GM19467 (cell line): ENCODE measurements at regions not wholly inside any gene's neighbourhood (a gene's known extent, or its start where the extent isn't known, plus 50 kb on each side); places are given as distances from the start of the nearest gene placed in this dataset.
"Not testable (repeated sequence)": the region's sequence is repeated elsewhere in the genome, so short reads cannot be mapped to it uniquely, and the experiment has no call there.

ENCODE experiments used
- ATAC-seq: cut with Tn5 transposase; IDR thresholded peaks from one replicate; pipeline ENCODE4 v1.9.1; 2021; ENCODE audit warnings: mild to moderate bottlenecking, moderate library complexity; ENCODE audit not compliant: unreplicated experiment

GRCh38 chr16:59391617-59392364 is 657.7 kb upstream of the GOT2 start:
- no peak for ATAC-seq

- no peak for ATAC-seq
Measured at GRCh38 chr16:59385959-59386358, 651.8 kb upstream of the GOT2 start.

- ATAC-seq: no peak
Measured at GRCh38 chr16:59385491-59385890, 651.4 kb upstream of the GOT2 start.

- no peak for ATAC-seq
Measured at GRCh38 chr16:59373632-59374031, 639.5 kb upstream of the GOT2 start.

GRCh38 chr16:59370717-59371116 is 636.6 kb upstream of the GOT2 start:
- ATAC-seq: no peak

- no peak for ATAC-seq
Measured at GRCh38 chr16:59369523-59369922, 635.4 kb upstream of the GOT2 start.

GRCh38 chr16:59368586-59368985 is 634.5 kb upstream of the GOT2 start:
- ATAC-seq: no peak

GRCh38 chr16:59356709-59357108 is 622.6 kb upstream of the GOT2 start:
- no peak for ATAC-seq

- no peak for ATAC-seq
Measured at GRCh38 chr16:59356144-59356543, 622.0 kb upstream of the GOT2 start.

GRCh38 chr16:59355704-59356103 is 621.6 kb upstream of the GOT2 start:
- ATAC-seq: no peak

- ATAC-seq: no peak
Measured at GRCh38 chr16:59351305-59351903, 617.3 kb upstream of the GOT2 start.

GRCh38 chr16:59350670-59351069 is 616.6 kb upstream of the GOT2 start:
- no peak for ATAC-seq

- no peak for ATAC-seq
Measured at GRCh38 chr16:59342669-59343068, 608.6 kb upstream of the GOT2 start.

GRCh38 chr16:59341368-59341767 is 607.3 kb upstream of the GOT2 start:
- ATAC-seq: no peak

- ATAC-seq: no peak
Measured at GRCh38 chr16:59339871-59340270, 605.8 kb upstream of the GOT2 start.

GRCh38 chr16:59336136-59336695 is 602.1 kb upstream of the GOT2 start:
- ATAC-seq: no peak

GRCh38 chr16:59331708-59332107 is 597.6 kb upstream of the GOT2 start:
- ATAC-seq: not testable (repeated sequence)

GRCh38 chr16:59330019-59330670 is 596.0 kb upstream of the GOT2 start:
- ATAC-seq: no peak

GRCh38 chr16:59328961-59329360 is 594.8 kb upstream of the GOT2 start:
- no peak for ATAC-seq

- ATAC-seq: no peak
Measured at GRCh38 chr16:59327894-59328293, 593.8 kb upstream of the GOT2 start.

- no peak for ATAC-seq
Measured at GRCh38 chr16:59326955-59327354, 592.8 kb upstream of the GOT2 start.

- no peak for ATAC-seq
Measured at GRCh38 chr16:59324462-59324861, 590.3 kb upstream of the GOT2 start.
